Astrocyte (in vitro differentiated cells and primary cell): ENCODE measurements at regions not wholly inside any gene's neighbourhood (a gene's known extent, or its start where the extent isn't known, plus 50 kb on each side); places are given as distances from the start of the nearest gene placed in this dataset.

Experiments
- EZH2 ChIP-seq: IDR thresholded peaks from 2 replicates; pipeline ENCODE4 v1.6.1; 2012; ENCODE audit warnings: mild to moderate bottlenecking, low read length, inconsistent platforms; ENCODE audit not compliant: insufficient read depth
- TF ChIP-seq, protein P1 (sequence below): IDR thresholded peaks from 2 replicates; pipeline ENCODE4 v1.5.1; 2011; ENCODE audit warnings: low read depth, mild to moderate bottlenecking, inconsistent platforms, low read length, moderate library complexity; ENCODE audit not compliant: insufficient read depth

DNA sequence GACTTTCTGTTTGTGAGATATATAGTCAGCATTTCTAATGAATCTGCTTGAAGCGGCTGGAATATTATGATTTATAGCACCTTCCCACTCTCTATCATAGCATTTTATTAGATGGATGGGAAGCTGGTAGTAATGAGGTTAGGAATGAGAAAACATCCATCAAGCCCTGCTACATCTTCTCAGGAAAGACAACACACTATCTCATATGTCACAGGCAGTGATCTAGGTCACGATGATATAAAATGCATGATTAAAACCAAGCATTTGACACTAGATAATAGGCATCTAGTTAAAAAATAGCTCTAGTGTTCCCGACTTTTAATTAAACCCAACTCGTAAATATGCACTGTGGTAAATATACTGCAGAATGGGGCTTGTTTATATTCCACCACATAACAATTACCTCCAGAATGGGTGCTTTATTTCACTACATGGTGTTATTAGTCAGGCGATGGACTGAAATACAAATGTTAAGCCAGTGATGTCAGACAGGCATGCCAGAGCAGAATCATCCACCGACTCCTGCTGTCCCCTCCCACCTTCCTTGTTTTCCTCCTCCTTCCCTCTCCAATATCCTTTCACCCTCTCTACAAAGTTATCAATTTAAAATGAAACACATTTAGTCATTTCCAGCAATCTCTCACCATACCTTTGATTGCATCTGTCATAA is 286.8 kb downstream of the SPATA31D1 start:
- TF ChIP-seq, protein P1, sequence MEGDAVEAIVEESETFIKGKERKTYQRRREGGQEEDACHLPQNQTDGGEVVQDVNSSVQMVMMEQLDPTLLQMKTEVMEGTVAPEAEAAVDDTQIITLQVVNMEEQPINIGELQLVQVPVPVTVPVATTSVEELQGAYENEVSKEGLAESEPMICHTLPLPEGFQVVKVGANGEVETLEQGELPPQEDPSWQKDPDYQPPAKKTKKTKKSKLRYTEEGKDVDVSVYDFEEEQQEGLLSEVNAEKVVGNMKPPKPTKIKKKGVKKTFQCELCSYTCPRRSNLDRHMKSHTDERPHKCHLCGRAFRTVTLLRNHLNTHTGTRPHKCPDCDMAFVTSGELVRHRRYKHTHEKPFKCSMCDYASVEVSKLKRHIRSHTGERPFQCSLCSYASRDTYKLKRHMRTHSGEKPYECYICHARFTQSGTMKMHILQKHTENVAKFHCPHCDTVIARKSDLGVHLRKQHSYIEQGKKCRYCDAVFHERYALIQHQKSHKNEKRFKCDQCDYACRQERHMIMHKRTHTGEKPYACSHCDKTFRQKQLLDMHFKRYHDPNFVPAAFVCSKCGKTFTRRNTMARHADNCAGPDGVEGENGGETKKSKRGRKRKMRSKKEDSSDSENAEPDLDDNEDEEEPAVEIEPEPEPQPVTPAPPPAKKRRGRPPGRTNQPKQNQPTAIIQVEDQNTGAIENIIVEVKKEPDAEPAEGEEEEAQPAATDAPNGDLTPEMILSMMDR = no peak
- TF ChIP-seq EZH2 = no peak
